ENCODE measurements at regions not wholly inside any gene's neighbourhood (a gene's known extent, or its start where the extent isn't known, plus 50 kb on each side); places are given as distances from the start of the nearest gene placed in this dataset.
A peak's percentile ranks its signal among the peaks of the same experiment; 100 is the strongest.

GRCh38 chr13:73618275-73618865 lies 515.8 kb downstream of the KLF12 start:
- no peaks in the 10 kb centered on the region for H3K9me3 ChIP-seq (ENCODE audit: control insufficient read depth, low read depth, low read length)
- H3K4me3 ChIP-seq (ENCODE audit: low read length): peak overlapping the region; percentile 29
- peak overlapping the region; percentile 94 for H3K27ac ChIP-seq (ENCODE audit: low read length)
- no peaks in the 10 kb centered on the region for H3K27me3 ChIP-seq (ENCODE audit: control insufficient read depth, insufficient read depth, low read length)
- H3K36me3 ChIP-seq (ENCODE audit: control insufficient read depth, insufficient read depth, low read length): no peaks in the 10 kb centered on the region
- peaks cover 13% of the 10 kb centered on the region for H3K4me1 ChIP-seq (ENCODE audit: control insufficient read depth, insufficient read depth, low read length)
- 40% methylated on average over 2 of the region's 9 CpGs for WGBS (ENCODE audit: insufficient coverage, low lambda C conversion rate)
- peak; percentile 71 to 91 for DNase-seq

GRCh38 chr13:73616861-73617260 lies 517.3 kb downstream of the KLF12 start:
- no peaks in the 10 kb centered on the region for H3K36me3 ChIP-seq (ENCODE audit: control insufficient read depth, insufficient read depth, low read length)
- no peak overlapping the region for H3K27ac ChIP-seq (ENCODE audit: low read length)
- WGBS (ENCODE audit: insufficient coverage, low lambda C conversion rate): no CpG with 5 or more reads among the region's 3 CpGs
- no peak overlapping the region for H3K4me3 ChIP-seq (ENCODE audit: low read length)
- H3K4me1 ChIP-seq (ENCODE audit: control insufficient read depth, insufficient read depth, low read length): peaks cover 5% of the 10 kb centered on the region
- no peaks in the 10 kb centered on the region for H3K27me3 ChIP-seq (ENCODE audit: control insufficient read depth, insufficient read depth, low read length)
- DNase-seq: no peak
- H3K9me3 ChIP-seq (ENCODE audit: control insufficient read depth, low read depth, low read length): no peaks in the 10 kb centered on the region

- H3K27ac ChIP-seq (ENCODE audit: low read length): no peak overlapping the region
These were observed 523.2 kb downstream of the KLF12 start for GRCh38 chr13:73610799-73611592.

GRCh38 chr13:73608711-73609485 lies 525.3 kb downstream of the KLF12 start:
- no peaks in the 10 kb centered on the region for H3K27me3 ChIP-seq (ENCODE audit: control insufficient read depth, insufficient read depth, low read length)
- H3K36me3 ChIP-seq (ENCODE audit: control insufficient read depth, insufficient read depth, low read length): no peaks in the 10 kb centered on the region
- H3K4me3 ChIP-seq (ENCODE audit: low read length): no peak overlapping the region
- no peak overlapping the region for H3K27ac ChIP-seq (ENCODE audit: low read length)
- DNase-seq: no peak
- 80% methylated on average over 1 of the region's 7 CpGs for WGBS (ENCODE audit: insufficient coverage, low lambda C conversion rate)
- H3K4me1 ChIP-seq (ENCODE audit: control insufficient read depth, insufficient read depth, low read length): no peaks in the 10 kb centered on the region
- no peaks in the 10 kb centered on the region for H3K9me3 ChIP-seq (ENCODE audit: control insufficient read depth, low read depth, low read length)

More at GRCh38 chr13:73610799-73611592, 523.2 kb downstream of the KLF12 start:
- Histone ChIP-seq H3K4me3 (ENCODE audit: low read length) (no peak overlapping the region), H3K4me1 (ENCODE audit: control insufficient read depth, insufficient read depth, low read length) (no peaks in the 10 kb centered on the region), H3K27me3 (ENCODE audit: control insufficient read depth, insufficient read depth, low read length) (no peaks in the 10 kb centered on the region), H3K9me3 (ENCODE audit: control insufficient read depth, low read depth, low read length) (no peaks in the 10 kb centered on the region), H3K36me3 (ENCODE audit: control insufficient read depth, insufficient read depth, low read length) (no peaks in the 10 kb centered on the region)
- DNase-seq: no peak
- whole genome bisulfite sequencing (ENCODE audit: insufficient coverage, low lambda C conversion rate): 68% methylated on average over 3 of the region's 6 CpGs

- no peak for DNase-seq
- Histone ChIP-seq H3K9me3 (ENCODE audit: control insufficient read depth, low read depth, low read length) (no peaks in the 10 kb centered on the region), H3K27me3 (ENCODE audit: control insufficient read depth, insufficient read depth, low read length) (no peaks in the 10 kb centered on the region), H3K4me3 (ENCODE audit: low read length) (no peak overlapping the region), H3K4me1 (ENCODE audit: control insufficient read depth, insufficient read depth, low read length) (no peaks in the 10 kb centered on the region), H3K36me3 (ENCODE audit: control insufficient read depth, insufficient read depth, low read length) (no peaks in the 10 kb centered on the region), H3K27ac (ENCODE audit: low read length) (no peak overlapping the region)
- WGBS (ENCODE audit: insufficient coverage, low lambda C conversion rate): no CpG with 5 or more reads among the region's 2 CpGs
These were observed 526.1 kb downstream of the KLF12 start for GRCh38 chr13:73608157-73608516.

GRCh38 chr13:73607489-73608156 lies 526.6 kb downstream of the KLF12 start:
- H3K9me3 ChIP-seq (ENCODE audit: control insufficient read depth, low read depth, low read length): no peaks in the 10 kb centered on the region
- no peak overlapping the region for H3K4me3 ChIP-seq (ENCODE audit: low read length)
- WGBS (ENCODE audit: insufficient coverage, low lambda C conversion rate): 50% methylated on average over 1 of the region's 6 CpGs
- DNase-seq: no peak
- H3K27ac ChIP-seq (ENCODE audit: low read length): no peak overlapping the region
- H3K27me3 ChIP-seq (ENCODE audit: control insufficient read depth, insufficient read depth, low read length): no peaks in the 10 kb centered on the region
- H3K36me3 ChIP-seq (ENCODE audit: control insufficient read depth, insufficient read depth, low read length): no peaks in the 10 kb centered on the region
- no peaks in the 10 kb centered on the region for H3K4me1 ChIP-seq (ENCODE audit: control insufficient read depth, insufficient read depth, low read length)

- Histone ChIP-seq H3K36me3 (ENCODE audit: control insufficient read depth, insufficient read depth, low read length) (no peaks in the 10 kb centered on the region), H3K4me3 (ENCODE audit: low read length) (no peak overlapping the region), H3K9me3 (ENCODE audit: control insufficient read depth, low read depth, low read length) (no peaks in the 10 kb centered on the region), H3K4me1 (ENCODE audit: control insufficient read depth, insufficient read depth, low read length) (no peaks in the 10 kb centered on the region), H3K27ac (ENCODE audit: low read length) (no peak overlapping the region), H3K27me3 (ENCODE audit: control insufficient read depth, insufficient read depth, low read length) (no peaks in the 10 kb centered on the region)
- no peak for DNase-seq
- WGBS (ENCODE audit: insufficient coverage, low lambda C conversion rate): no CpG with 5 or more reads among the region's 1 CpG
These were observed 530.6 kb downstream of the KLF12 start for GRCh38 chr13:73603646-73604045.

- H3K4me1 ChIP-seq (ENCODE audit: control insufficient read depth, insufficient read depth, low read length): no peaks in the 10 kb centered on the region
- no peaks in the 10 kb centered on the region for H3K9me3 ChIP-seq (ENCODE audit: control insufficient read depth, low read depth, low read length)
- H3K27ac ChIP-seq (ENCODE audit: low read length): no peak overlapping the region
- peak; percentile 54 to 79 for DNase-seq
- no peak overlapping the region for H3K4me3 ChIP-seq (ENCODE audit: low read length)
- no CpG with 5 or more reads among the region's 5 CpGs for WGBS (ENCODE audit: insufficient coverage, low lambda C conversion rate)
- no peaks in the 10 kb centered on the region for H3K27me3 ChIP-seq (ENCODE audit: control insufficient read depth, insufficient read depth, low read length)
- H3K36me3 ChIP-seq (ENCODE audit: control insufficient read depth, insufficient read depth, low read length): no peaks in the 10 kb centered on the region
These were observed 531.9 kb downstream of the KLF12 start for GRCh38 chr13:73602295-73602694.

- no CpG with 5 or more reads among the region's 1 CpG for WGBS (ENCODE audit: insufficient coverage, low lambda C conversion rate)
- no peaks in the 10 kb centered on the region for H3K4me1 ChIP-seq (ENCODE audit: control insufficient read depth, insufficient read depth, low read length)
- no peaks in the 10 kb centered on the region for H3K9me3 ChIP-seq (ENCODE audit: control insufficient read depth, low read depth, low read length)
- no peaks in the 10 kb centered on the region for H3K27me3 ChIP-seq (ENCODE audit: control insufficient read depth, insufficient read depth, low read length)
- no peak overlapping the region for H3K27ac ChIP-seq (ENCODE audit: low read length)
- no peak for DNase-seq
- no peaks in the 10 kb centered on the region for H3K36me3 ChIP-seq (ENCODE audit: control insufficient read depth, insufficient read depth, low read length)
- H3K4me3 ChIP-seq (ENCODE audit: low read length): no peak overlapping the region
These were observed 532.5 kb downstream of the KLF12 start for GRCh38 chr13:73601708-73602107.
